ENCODE measurements at regions not wholly inside any gene's neighbourhood (a gene's known extent, or its start where the extent isn't known, plus 50 kb on each side); places are given as distances from the start of the nearest gene placed in this dataset.

- no peak overlapping the region for H3K9ac ChIP-seq (ENCODE audit: control insufficient read depth, insufficient read depth, low read length)
- no peak for DNase-seq (ENCODE audit: low read depth, low spot score)
- no peak overlapping the region for H3K4me3 ChIP-seq
- H3K27me3 ChIP-seq (replicated peaks in 1 of 2; ENCODE audit: control insufficient read depth in 2 of 2, insufficient read depth in 2 of 2, low read length in 1 of 2), result no peaks in the 10 kb centered on the region
- ATAC-seq, result no peak
- WGBS (ENCODE audit: insufficient coverage, insufficient replicate concordance, low lambda C conversion rate, missing lambda C conversion rate), result 2% methylated on average over 3 of the region's 3 CpGs
- H4K20me1 ChIP-seq (ENCODE audit: control insufficient read depth, insufficient read depth), result no peaks in the 10 kb centered on the region
- no peaks in the 10 kb centered on the region for H3K4me1 ChIP-seq (ENCODE audit: control insufficient read depth, insufficient read depth, low read length)
- POLR2A ChIA-PET, result no interaction called here
- H3K9me3 ChIP-seq (replicated peaks; ENCODE audit: control insufficient read depth, insufficient read depth, low read length), result no peaks in the 10 kb centered on the region
- in situ Hi-C loops (cut with MboI), result no loop called here
- H3K27ac ChIP-seq (ENCODE audit: control insufficient read depth, insufficient read depth), result no peak overlapping the region
- no peaks in the 10 kb centered on the region for H3K36me3 ChIP-seq (ENCODE audit: control insufficient read depth in 2 of 2, insufficient read depth in 2 of 2, low read length in 1 of 2)
- H2AFZ ChIP-seq (ENCODE audit: control insufficient read depth, low read depth, low read length), result no peak overlapping the region
- intact Hi-C loops (cut with micrococcal nuclease; ENCODE audit: unreplicated experiment), result no loop called here
- FAIRE-seq, result no peak
- SMC1A ChIA-PET (ENCODE audit: uncharacterized antibody, unreplicated experiment), result no interaction called here
- no peak overlapping the region for H3K4me2 ChIP-seq (ENCODE audit: control insufficient read depth, insufficient read depth)
- RAD21 ChIA-PET (ENCODE audit: unreplicated experiment), result interaction anchor here (0.6 kb wide), 1 partner anchor 1557 kb away, joined by 3 read pairs; no protein-coding TSS in a partner anchor
- CTCF ChIA-PET, result no interaction called here
- H3K79me2 ChIP-seq (ENCODE audit: control insufficient read depth, insufficient read depth, low read length), result no peaks in the 10 kb centered on the region
- BruUV-seq (replicated peaks), result no TSS peak
- TF ChIP-seq PAX8 (IDR thresholded peaks at IDR 0.05), result no peak
- TF ChIP-seq USF1 (IDR thresholded peaks at IDR 0.05; ENCODE audit: borderline replicate concordance, extremely low read length, insufficient read depth, low read depth, low read length), result no peak
- TF ChIP-seq ZNF592 (IDR thresholded peaks at IDR 0.05), result no peak
- no peak for TF ChIP-seq EZH2 (IDR thresholded peaks at IDR 0.05; ENCODE audit: borderline replicate concordance, control insufficient read depth, low read depth, low read length)
- no peak for TF ChIP-seq NR2C1 (IDR thresholded peaks at IDR 0.05)
- TF ChIP-seq SUPT20H (IDR thresholded peaks at IDR 0.05; ENCODE audit: borderline replicate concordance, control insufficient read depth, low read depth, low read length), result no peak
- no peak for TF ChIP-seq BCL11A (IDR thresholded peaks at IDR 0.05; ENCODE audit: low read depth, low read length)
- TF ChIP-seq CHD4 (IDR thresholded peaks at IDR 0.05), result no peak
- no peak for TF ChIP-seq IRF5 (IDR thresholded peaks at IDR 0.05; ENCODE audit: borderline replicate concordance)
- TF ChIP-seq ZNF687 (IDR thresholded peaks at IDR 0.05), result no peak
- no peak for TF ChIP-seq POU2F2 (IDR thresholded peaks at IDR 0.05; ENCODE audit: borderline replicate concordance, low read depth, low read length)
- no peak for TF ChIP-seq HDGF (IDR thresholded peaks at IDR 0.05)
These were observed 466.3 kb upstream of the ID4 start for GRCh38 chr6:19370831-19371230.

Data from GM12878 (cell line).